H1 (cell line): ENCODE measurements at regions not wholly inside any gene's neighbourhood (a gene's known extent, or its start where the extent isn't known, plus 50 kb on each side); places are given as distances from the start of the nearest gene placed in this dataset.

ENCODE experiments used
- CTCF ChIA-PET: fragments of 300-600 bp; sonication (Branson Sonifier 250); formaldehyde crosslinking; loops from one replicate; lab custom pipeline; 2021; ENCODE audit not compliant: partially characterized antibody; lab: Charles Lee
- POLR2A ChIA-PET: fragments of 300-600 bp; sonication (Branson Sonifier 250); formaldehyde crosslinking; loops from one replicate; lab custom pipeline; 2021; ENCODE audit warnings: inconsistent platforms; ENCODE audit not compliant: partially characterized antibody; lab: Charles Lee
- DNase-seq, 2 experiments: peaks; one replicate each; pipeline versions ENCODE4 v3.0.0 to v3.0.0-alpha.2; 2010 to 2022; ENCODE audit warnings: low spot score in 2 of 2, low read depth in 1 of 2, mixed read lengths in 1 of 2
- FAIRE-seq: peaks from 2 replicates; lab custom pipeline; 2011; peaks lifted over from hg19 to GRCh38; lab: Jason Lieb, UNC
- H2AFZ ChIP-seq: 2 replicates; pipeline ENCODE4 v1.8.1; 2012; ENCODE audit warnings: low read length, inconsistent platforms
- H2AK5ac ChIP-seq: 2 replicates; pipeline ENCODE4 v1.6.1; 2013; ENCODE audit warnings: low read depth, low read length
- H2BK120ac ChIP-seq: replicated peaks from 2 replicates; pipeline ENCODE3; 2013; ENCODE audit warnings: low read depth, low read length, inconsistent platforms
- H2BK12ac ChIP-seq: 2 replicates; pipeline ENCODE4 v1.6.1; 2013; ENCODE audit warnings: low read depth, low read length
- H2BK15ac ChIP-seq: 2 replicates; pipeline ENCODE4 v1.6.1; 2013; ENCODE audit warnings: low read length
- H2BK20ac ChIP-seq: 2 replicates; pipeline ENCODE4 v1.6.1; 2013; ENCODE audit warnings: low read length
- H2BK5ac ChIP-seq: 2 replicates; pipeline ENCODE4 v1.6.1; 2013; ENCODE audit warnings: low read depth, low read length
- H3K14ac ChIP-seq: 2 replicates; pipeline ENCODE4 v1.6.1; 2013; ENCODE audit warnings: inconsistent platforms; ENCODE audit not compliant: insufficient read length
- H3K18ac ChIP-seq: 2 replicates; pipeline ENCODE4 v1.6.1; 2013; ENCODE audit warnings: low read length; ENCODE audit errors: extremely low read depth
- H3K23ac ChIP-seq: 2 replicates; pipeline ENCODE4 v1.6.1; 2013; ENCODE audit warnings: inconsistent platforms; ENCODE audit not compliant: insufficient read length
- H3K23me2 ChIP-seq: 2 replicates; pipeline ENCODE4 v1.6.1; 2013; ENCODE audit warnings: low read depth, low read length
- H3K27ac ChIP-seq: 2 replicates; pipeline ENCODE4 v1.6.1; 2011; ENCODE audit warnings: low read depth, low read length, inconsistent platforms
- H3K27me3 ChIP-seq, 4 experiments: replicated peaks in 1 of 4; 1 replicate in 1 of 4; 2 replicates in 3 of 4; pipeline versions ENCODE4 v1.6.1 to v1.8.1; 2011 to 2013; ENCODE audit warnings: low read length in 3 of 4, mild to moderate bottlenecking in 3 of 4, inconsistent platforms in 2 of 4, mixed read lengths in 2 of 4, moderate library complexity in 1 of 4; ENCODE audit not compliant: control insufficient read depth in 3 of 4, insufficient read depth in 3 of 4; ENCODE audit errors: extremely low read depth in 1 of 4
- H3K36me3 ChIP-seq, 4 experiments: 2 replicates each; pipeline versions ENCODE4 v1.6.1 to v1.8.1; 2011 to 2013; ENCODE audit warnings: mild to moderate bottlenecking in 4 of 4, low read length in 3 of 4, moderate library complexity in 2 of 4, control low read depth in 1 of 4, inconsistent platforms in 1 of 4; ENCODE audit not compliant: insufficient read depth in 4 of 4, control insufficient read depth in 2 of 4
- H3K4ac ChIP-seq: replicated peaks from 2 replicates; pipeline ENCODE3; 2013; ENCODE audit warnings: low read length, low read depth, mixed read lengths, inconsistent platforms; ENCODE audit not compliant: insufficient read length
- H3K4me1 ChIP-seq, 4 experiments: replicated peaks in 1 of 4; 1 replicate in 1 of 4; 2 replicates in 3 of 4; pipeline versions ENCODE4 v1.6.1 to v1.8.1; 2011 to 2013; ENCODE audit warnings: low read length in 3 of 4, inconsistent platforms in 2 of 4, mixed read lengths in 1 of 4; ENCODE audit not compliant: insufficient read depth in 4 of 4, control insufficient read depth in 3 of 4
- H3K4me2 ChIP-seq, 2 experiments: 2 replicates each; pipeline versions ENCODE4 v1.6.1 to v1.8.1; 2011 to 2013; ENCODE audit warnings: low read depth in 2 of 2, low read length in 2 of 2, control low read depth in 1 of 2, inconsistent platforms in 1 of 2, mild to moderate bottlenecking in 1 of 2; ENCODE audit not compliant: insufficient read depth in 1 of 2
- H3K4me3 ChIP-seq, 4 experiments: fragments of 200-600, 300-600 bp in 1 of 4; sonication (generic), shearing (Covaris generic), sonication (Bioruptor Twin) in 1 of 4; 2 replicates each; pipeline versions ENCODE4 v1.5.1 to v1.8.1; 2011 to 2016; ENCODE audit warnings: low read length in 4 of 4, low read depth in 3 of 4, control low read depth in 2 of 4, inconsistent platforms in 2 of 4, mild to moderate bottlenecking in 2 of 4, mixed read lengths in 1 of 4, moderate library complexity in 1 of 4; ENCODE audit not compliant: insufficient read depth in 2 of 4; ENCODE audit errors: extremely low read depth in 1 of 4
- H3K56ac ChIP-seq: replicated peaks from 2 replicates; pipeline ENCODE3; 2013; ENCODE audit warnings: low read depth, mild to moderate bottlenecking, mixed read lengths, low read length, inconsistent platforms; ENCODE audit not compliant: insufficient read length
- H3K79me1 ChIP-seq: 2 replicates; pipeline ENCODE4 v1.6.1; 2013; ENCODE audit warnings: low read depth, low read length, control low read depth
- H3K79me2 ChIP-seq, 2 experiments: 2 replicates each; pipeline versions ENCODE4 v1.6.1 to v1.8.1; 2012 to 2013; ENCODE audit warnings: low read length in 2 of 2, mild to moderate bottlenecking in 2 of 2, inconsistent platforms in 1 of 2; ENCODE audit not compliant: insufficient read depth in 2 of 2, control insufficient read depth in 1 of 2
- H3K9ac ChIP-seq, 4 experiments: replicated peaks in 1 of 4; 1 replicate in 1 of 4; 2 replicates in 3 of 4; pipeline versions ENCODE4 v1.6.1 to v1.8.1; 2011 to 2013; ENCODE audit warnings: low read depth in 3 of 4, low read length in 3 of 4, control low read depth in 2 of 4, mild to moderate bottlenecking in 2 of 4, moderate library complexity in 2 of 4, inconsistent platforms in 1 of 4; ENCODE audit errors: extremely low read depth in 1 of 4
- H3K9me3 ChIP-seq, 2 experiments: 2 replicates each; pipeline versions ENCODE4 v1.6.1 to v1.8.1; 2012 to 2013; ENCODE audit warnings: mild to moderate bottlenecking in 2 of 2, moderate library complexity in 2 of 2, control low read depth in 1 of 2, inconsistent platforms in 1 of 2, low read depth in 1 of 2, low read length in 1 of 2, mixed read lengths in 1 of 2; ENCODE audit not compliant: insufficient read depth in 2 of 2
- H4K20me1 ChIP-seq, 2 experiments: replicated peaks in 1 of 2; 2 replicates each; pipeline versions ENCODE3 to v1.8.1; 2011 to 2013; ENCODE audit warnings: inconsistent platforms in 2 of 2, low read length in 2 of 2, mild to moderate bottlenecking in 1 of 2; ENCODE audit not compliant: insufficient read depth in 2 of 2, control insufficient read depth in 1 of 2
- H4K5ac ChIP-seq: 2 replicates; pipeline ENCODE4 v1.6.1; 2013; ENCODE audit warnings: low read length, low read depth, mixed read lengths, inconsistent platforms; ENCODE audit not compliant: insufficient read length
- H4K8ac ChIP-seq: 2 replicates; pipeline ENCODE4 v1.8.0; 2013; ENCODE audit warnings: mild to moderate bottlenecking, moderate library complexity, low read length, inconsistent platforms; ENCODE audit not compliant: insufficient read depth; ENCODE audit errors: extremely low read depth
- H4K91ac ChIP-seq: replicated peaks from 2 replicates; pipeline ENCODE3; 2013; ENCODE audit warnings: low read length, mixed read lengths, inconsistent platforms; ENCODE audit not compliant: insufficient read length
- ATF2 ChIP-seq: IDR thresholded peaks from 2 replicates; pipeline ENCODE4 v1.6.1; 2012; ENCODE audit warnings: low read length, inconsistent platforms
- CBX8 ChIP-seq: fragments of 300-800, 300-1000 bp; sonication (generic); IDR thresholded peaks from 2 replicates; pipeline ENCODE4 v1.7.1; 2016; ENCODE audit warnings: low read depth, low read length, borderline replicate concordance
- JUND ChIP-seq: IDR thresholded peaks from 2 replicates; pipeline ENCODE4 v1.6.1; 2011; ENCODE audit warnings: mild to moderate bottlenecking, improper control_type of control experiment, low read length
- TCF12 ChIP-seq: IDR thresholded peaks from 2 replicates; pipeline ENCODE4 v1.6.1; 2011; ENCODE audit warnings: low read depth, mild to moderate bottlenecking, low read length
- WGBS, 2 experiments: shearing (Covaris generic) in 1 of 2; methylation state at CpG; one replicate each; pipeline versions ENCODE4 v1.1.6 to v1.1.7; 2013 to 2015; ENCODE audit warnings: low lambda C conversion rate in 2 of 2, mixed read lengths in 2 of 2, inconsistent platforms in 1 of 2, low coverage in 1 of 2, missing lambda C conversion rate in 1 of 2; ENCODE audit not compliant: insufficient replicate concordance in 2 of 2, insufficient coverage in 1 of 2, insufficient read length in 1 of 2; ENCODE audit errors: extremely low coverage in 1 of 2, missing lambda C conversion rate in 1 of 2; 5-methylcytosine and 5-hydroxymethylcytosine counted together

- no peak for TF ChIP-seq CBX8
- TF ChIP-seq, all 59 proteins: peak for 0
These were observed 552.4 kb downstream of the IRX1 start (continued) for GRCh38 chr5:4148009-4148408.

GRCh38 chr5:4150067-4150466, 554.4 kb downstream of the IRX1 start:
- H2BK20ac ChIP-seq = no peak overlapping the region
- H3K4me3 ChIP-seq = no peak overlapping the region
- H2AK5ac ChIP-seq = no peak overlapping the region
- H3K4ac ChIP-seq = no peak overlapping the region
- H3K79me2 ChIP-seq = no peaks in the 10 kb centered on the region
- no peak overlapping the region for H4K8ac ChIP-seq
- FAIRE-seq = no peak
- H2BK5ac ChIP-seq = no peak overlapping the region
- H2BK12ac ChIP-seq = no peak overlapping the region
- H3K23me2 ChIP-seq = no peaks in the 10 kb centered on the region
- H2BK15ac ChIP-seq = no peak overlapping the region
- no peaks in the 10 kb centered on the region for H3K36me3 ChIP-seq
- ChIA-PET CTCF (no interaction called here), POLR2A (no interaction called here)
- H4K91ac ChIP-seq = no peak overlapping the region
- H3K27me3 ChIP-seq = no peaks in the 10 kb centered on the region
- no peak overlapping the region for H3K23ac ChIP-seq
- H3K27ac ChIP-seq = no peak overlapping the region
- H3K9ac ChIP-seq = no peak overlapping the region
- no peaks in the 10 kb centered on the region for H3K4me1 ChIP-seq
- H4K5ac ChIP-seq = no peak overlapping the region
- H3K9me3 ChIP-seq = no peaks in the 10 kb centered on the region
- no peak overlapping the region for H3K14ac ChIP-seq
- H2BK120ac ChIP-seq = no peak overlapping the region
- H3K79me1 ChIP-seq = no peaks in the 10 kb centered on the region
- H4K20me1 ChIP-seq = no peaks in the 10 kb centered on the region
- no peak for DNase-seq
- no peak overlapping the region for H3K18ac ChIP-seq
- no peak overlapping the region; the same call in 1 of the 2 replicates for H2AFZ ChIP-seq
- WGBS, 2 experiments = 66% methylated on average over 3 of the region's 3 CpGs; no CpG with 5 or more reads in 1 of the 2 experiments
- H3K56ac ChIP-seq = no peak overlapping the region
- no peak overlapping the region for H3K4me2 ChIP-seq
- TF ChIP-seq JUND = no peak
- TF ChIP-seq ATF2 = no peak
- TF ChIP-seq TCF12 = no peak
